GM23338 (cell line): ENCODE measurements at regions not wholly inside any gene's neighbourhood (a gene's known extent, or its start where the extent isn't known, plus 50 kb on each side); places are given as distances from the start of the nearest gene placed in this dataset.

Experiments used
- ATAC-seq: fragments of 200-7000 bp; cut with Tn5 transposase; 3 replicates; pipeline ENCODE4 v1.9.1; 2020
- DNase-seq: peaks from one replicate; pipeline ENCODE4 v3.0.0-alpha.2; 2015; ENCODE audit warnings: low spot score
- H2AFZ ChIP-seq: fragments of 200-600 bp; sonication (generic); 2 replicates; pipeline ENCODE4 v1.8.0; 2016; ENCODE audit warnings: antibody characterized with exemption, mild to moderate bottlenecking, moderate library complexity
- H3F3A ChIP-seq: fragments of 200-600 bp; sonication (generic); replicated peaks from 2 replicates; pipeline ENCODE4 v1.8.0; 2017; ENCODE audit warnings: antibody characterized with exemption, mixed run types, low read depth
- H3K27ac ChIP-seq: fragments of 200-600 bp; sonication (generic); 2 replicates; pipeline ENCODE4 v1.6.1; 2016; ENCODE audit warnings: low read depth
- H3K27me3 ChIP-seq: fragments of 200-600 bp; sonication (generic); 2 replicates; pipeline ENCODE4 v1.8.0; 2016; ENCODE audit warnings: mild to moderate bottlenecking, mixed run types, moderate library complexity; ENCODE audit not compliant: insufficient read depth
- H3K36me3 ChIP-seq: fragments of 200-600 bp; sonication (generic); 2 replicates; pipeline ENCODE4 v1.8.0; 2016; ENCODE audit warnings: mild to moderate bottlenecking; ENCODE audit not compliant: insufficient read depth
- H3K4me1 ChIP-seq: fragments of 200-600 bp; sonication (generic); 2 replicates; pipeline ENCODE4 v1.8.0; 2016; ENCODE audit warnings: mild to moderate bottlenecking, moderate library complexity; ENCODE audit not compliant: insufficient read depth
- H3K4me2 ChIP-seq: fragments of 200-600 bp; sonication (generic); 2 replicates; pipeline ENCODE4 v1.7.1; 2017; ENCODE audit warnings: mixed run types
- H3K4me3 ChIP-seq: fragments of 200-600 bp; sonication (generic); 2 replicates; pipeline ENCODE4 v1.6.1; 2016; ENCODE audit warnings: mixed run types
- H3K79me2 ChIP-seq: fragments of 200-600 bp; sonication (generic); replicated peaks from 2 replicates; pipeline ENCODE4 v1.8.0; 2017; ENCODE audit warnings: mild to moderate bottlenecking; ENCODE audit not compliant: insufficient read depth
- H3K9me2 ChIP-seq: fragments of 200-600 bp; sonication (generic); 2 replicates; pipeline ENCODE4 v1.8.0; 2017; ENCODE audit not compliant: insufficient read depth
- H4K20me1 ChIP-seq: fragments of 200-600 bp; sonication (generic); replicated peaks from 2 replicates; pipeline ENCODE4 v1.8.0; 2017; ENCODE audit warnings: mild to moderate bottlenecking; ENCODE audit not compliant: insufficient read depth
- H3K27ac Mint-ChIP-seq: 2 replicates; pipeline ENCODE4 v1.8.0; 2020; ENCODE audit warnings: inconsistent platforms, mild to moderate bottlenecking, moderate library complexity, mixed read lengths
- H3K27me3 Mint-ChIP-seq: 3 replicates; pipeline ENCODE4 v1.8.0; 2022; ENCODE audit warnings: low read depth, mild to moderate bottlenecking, moderate library complexity, mixed read lengths, inconsistent platforms; ENCODE audit not compliant: insufficient read depth, poor library complexity
- H3K36me3 Mint-ChIP-seq: 3 replicates; pipeline ENCODE4 v1.8.0; 2021; ENCODE audit warnings: low read depth, mild to moderate bottlenecking, inconsistent platforms, moderate library complexity, mixed read lengths
- H3K4me1 Mint-ChIP-seq: 3 replicates; pipeline ENCODE4 v1.8.0; 2020; ENCODE audit warnings: mild to moderate bottlenecking, inconsistent platforms, mixed read lengths
- H3K4me3 Mint-ChIP-seq: 3 replicates; pipeline ENCODE4 v1.8.0; 2021; ENCODE audit warnings: moderate library complexity, mild to moderate bottlenecking, inconsistent platforms, mixed read lengths
- H3K9me3 Mint-ChIP-seq: 3 replicates; pipeline ENCODE4 v1.8.0; 2020; ENCODE audit warnings: moderate library complexity, mild to moderate bottlenecking, inconsistent platforms, mixed read lengths
- CREB1 ChIP-seq: fragments of 250-450 bp; sonication (Bioruptor Pico); IDR thresholded peaks from 2 replicates; pipeline ENCODE4 v1.5.0; 2020; ENCODE audit warnings: low read depth, mild to moderate bottlenecking, moderate library complexity
- ETS1 ChIP-seq: IDR thresholded peaks from 2 replicates; pipeline ENCODE4 v1.6.1; 2016; ENCODE audit warnings: antibody characterized with exemption
- EZH2 ChIP-seq: fragments of 200-600 bp; sonication (generic); IDR thresholded peaks from one replicate; pipeline ENCODE4 v1.8.0; 2017; ENCODE audit warnings: antibody characterized with exemption, mild to moderate bottlenecking, low read depth; ENCODE audit not compliant: unreplicated experiment
- JUNB ChIP-seq: IDR thresholded peaks from one replicate; pipeline ENCODE4 v1.6.1; 2016; ENCODE audit warnings: antibody characterized with exemption; ENCODE audit not compliant: unreplicated experiment
- POLR2AphosphoS5 ChIP-seq: IDR thresholded peaks from 2 replicates; pipeline ENCODE4 v1.6.1; 2016; ENCODE audit warnings: antibody characterized with exemption, low read depth
- REST ChIP-seq: IDR thresholded peaks from one replicate; pipeline ENCODE4 v1.6.1; 2018; ENCODE audit warnings: antibody characterized with exemption; ENCODE audit not compliant: unreplicated experiment
- ZNF114 ChIP-seq: fragments of 250-450 bp; sonication (Bioruptor Pico); IDR thresholded peaks from 2 replicates; pipeline ENCODE4 v1.5.0; 2020; ENCODE audit warnings: mild to moderate bottlenecking, moderate library complexity
- ZNF331 ChIP-seq: fragments of 250-450 bp; sonication (Bioruptor Pico); IDR thresholded peaks from 2 replicates; pipeline ENCODE4 v1.5.0; 2020; ENCODE audit warnings: low read depth, mild to moderate bottlenecking, moderate library complexity
- ZNF462 ChIP-seq: fragments of 250-450 bp; sonication (Bioruptor Pico); IDR thresholded peaks from 2 replicates; pipeline ENCODE4 v1.5.0; 2020; ENCODE audit warnings: mild to moderate bottlenecking, moderate library complexity

- Mint-ChIP-seq H3K27ac (no peak overlapping the region), H3K4me3 (no peak overlapping the region), H3K36me3 (no peaks in the 10 kb centered on the region), H3K27me3 (peaks cover 2% of the 10 kb centered on the region), H3K4me1 (peaks cover 3% of the 10 kb centered on the region; the same call in 1 of the 3 replicates), H3K9me3 (peaks cover 4% of the 10 kb centered on the region; the same call in 1 of the 3 replicates)
- Histone ChIP-seq H3K4me3 (no peak overlapping the region), H3K27ac (no peak overlapping the region), H4K20me1 (no peaks in the 10 kb centered on the region), H3F3A (no peaks in the 10 kb centered on the region), H2AFZ (no peak overlapping the region; the same call in 1 of the 2 replicates), H3K4me2 (no peak overlapping the region), H3K79me2 (no peaks in the 10 kb centered on the region), H3K36me3 (no peaks in the 10 kb centered on the region), H3K4me1 (no peaks in the 10 kb centered on the region), H3K27me3 (no peaks in the 10 kb centered on the region), H3K9me2 (peaks cover 3% of the 10 kb centered on the region; the same call in 1 of the 2 replicates)
- TF ChIP-seq ETS1, result no peak
- no peak for TF ChIP-seq JUNB
- TF ChIP-seq POLR2AphosphoS5, result no peak
- no peak for TF ChIP-seq EZH2
- no peak for TF ChIP-seq ZNF331 (CRISPR knock-in tag)
- TF ChIP-seq ZNF114 (CRISPR knock-in tag), result no peak
- no peak for TF ChIP-seq REST
- ATAC-seq (no peak), DNase-seq (no peak)
These were observed 79.6 kb downstream of the RPS12 start for GRCh38 chr6:132893772-132894490.

- Histone ChIP-seq H3K27me3 (no peaks in the 10 kb centered on the region), H3K9me2 (no peaks in the 10 kb centered on the region; the same call in 1 of the 2 replicates), H2AFZ (peak overlapping the region; percentile 60; the same call in 1 of the 2 replicates), H3K4me2 (no peak overlapping the region), H3F3A (no peaks in the 10 kb centered on the region), H3K4me1 (no peaks in the 10 kb centered on the region; the same call in none of the 2 replicates), H3K27ac (no peak overlapping the region), H3K4me3 (no peak overlapping the region), H4K20me1 (no peaks in the 10 kb centered on the region), H3K79me2 (no peaks in the 10 kb centered on the region), H3K36me3 (no peaks in the 10 kb centered on the region)
- no peak overlapping the region for H3K27ac Mint-ChIP-seq
- H3K4me3 Mint-ChIP-seq, result no peak overlapping the region
- ATAC-seq (no peak), DNase-seq (no peak)
- peaks cover 8% of the 10 kb centered on the region; the same call in 2 of the 3 replicates for H3K4me1 Mint-ChIP-seq
- no peaks in the 10 kb centered on the region for H3K36me3 Mint-ChIP-seq
- no peaks in the 10 kb centered on the region for H3K9me3 Mint-ChIP-seq
- peaks cover 2% of the 10 kb centered on the region for H3K27me3 Mint-ChIP-seq
- TF ChIP-seq ETS1 (no peak), CREB1 (no peak), ZNF462 (no peak)
These were observed 84.0 kb downstream of the RPS12 start for GRCh38 chr6:132898376-132898775.
